Germinal center (tissue), 1 donor: ENCODE measurements at regions not wholly inside any gene's neighbourhood (a gene's known extent, or its start where the extent isn't known, plus 50 kb on each side); places are given as distances from the start of the nearest gene placed in this dataset.

Experiments
- DNase-seq: peaks from one replicate; pipeline ENCODE4 v3.0.0; 2012; ENCODE audit warnings: mixed read lengths, low spot score

- DNase-seq = no peak
Measured at GRCh38 chr2:221103930-221104329, 468.2 kb downstream of the EPHA4 start.

- no peak for DNase-seq
Measured at GRCh38 chr2:221104361-221104811, 467.7 kb downstream of the EPHA4 start.

- DNase-seq = no peak
Measured at GRCh38 chr2:221106241-221106640, 465.9 kb downstream of the EPHA4 start.

GRCh38 chr2:221107424-221107823 lies 464.7 kb downstream of the EPHA4 start:
- DNase-seq = no peak

- DNase-seq = no peak
Measured at GRCh38 chr2:221109552-221109951, 462.6 kb downstream of the EPHA4 start.

- DNase-seq = no peak
Measured at GRCh38 chr2:221111739-221112138, 460.4 kb downstream of the EPHA4 start.

- no peak for DNase-seq
Measured at GRCh38 chr2:221112744-221113143, 459.4 kb downstream of the EPHA4 start.

- no peak for DNase-seq
Measured at GRCh38 chr2:221115944-221116343, 456.2 kb downstream of the EPHA4 start.

GRCh38 chr2:221120643-221121042 lies 451.5 kb downstream of the EPHA4 start:
- DNase-seq = no peak

- no peak for DNase-seq
Measured at GRCh38 chr2:221123396-221123795, 448.7 kb downstream of the EPHA4 start.

- no peak for DNase-seq
Measured at GRCh38 chr2:221124532-221125240, 447.4 kb downstream of the EPHA4 start.

- no peak for DNase-seq
Measured at GRCh38 chr2:221125691-221126090, 446.4 kb downstream of the EPHA4 start.

- no peak for DNase-seq
Measured at GRCh38 chr2:221129657-221130056, 442.4 kb downstream of the EPHA4 start.

- no peak for DNase-seq
Measured at GRCh38 chr2:221130431-221130830, 441.7 kb downstream of the EPHA4 start.

- DNase-seq = no peak
Measured at GRCh38 chr2:221133941-221134340, 438.2 kb downstream of the EPHA4 start.

GRCh38 chr2:221134718-221135117 lies 437.4 kb downstream of the EPHA4 start:
- DNase-seq = no peak

GRCh38 chr2:221135699-221136098 lies 436.4 kb downstream of the EPHA4 start:
- no peak for DNase-seq

- no peak for DNase-seq
Measured at GRCh38 chr2:221137385-221137784, 434.7 kb downstream of the EPHA4 start.

- no peak for DNase-seq
Measured at GRCh38 chr2:221142341-221142740, 429.8 kb downstream of the EPHA4 start.

GRCh38 chr2:221143231-221143630 lies 428.9 kb downstream of the EPHA4 start:
- DNase-seq = no peak

- no peak for DNase-seq
Measured at GRCh38 chr2:221144909-221145308, 427.2 kb downstream of the EPHA4 start.

GRCh38 chr2:221145396-221145795 lies 426.7 kb downstream of the EPHA4 start:
- DNase-seq = no peak

- no peak for DNase-seq
Measured at GRCh38 chr2:221153226-221153625, 418.9 kb downstream of the EPHA4 start.

GRCh38 chr2:221154176-221154575 lies 417.9 kb downstream of the EPHA4 start:
- no peak for DNase-seq
